RWPE2 (cell line): ENCODE measurements at regions not wholly inside any gene's neighbourhood (a gene's known extent, or its start where the extent isn't known, plus 50 kb on each side); places are given as distances from the start of the nearest gene placed in this dataset.

Experiments
- ATAC-seq: fragments of 200-7000 bp; cut with Tn5 transposase; 3 replicates; pipeline ENCODE4 v1.9.1; 2021; ENCODE audit warnings: low read depth
- DNase-seq: peaks from one replicate; pipeline ENCODE4 v3.0.0-alpha.2; 2020; ENCODE audit warnings: low spot score
- H3K27ac ChIP-seq: fragments of 450-650 bp; 2 replicates; pipeline ENCODE4 v1.5.1; 2017; ENCODE audit warnings: mild to moderate bottlenecking; ENCODE audit not compliant: poor library complexity, severe bottlenecking
- H3K27me3 ChIP-seq: fragments of 250-450 bp; sonication (Bioruptor Pico); 2 replicates; pipeline ENCODE4 v1.5.1; 2021; ENCODE audit warnings: mild to moderate bottlenecking, moderate library complexity; ENCODE audit not compliant: insufficient read depth, poor library complexity, severe bottlenecking
- H3K36me3 ChIP-seq: fragments of 250-450 bp; sonication (Bioruptor Pico); 2 replicates; pipeline ENCODE4 v1.5.1; 2020; ENCODE audit warnings: low read depth, mild to moderate bottlenecking, moderate library complexity
- H3K4me1 ChIP-seq: fragments of 250-450 bp; sonication (Bioruptor Pico); 2 replicates; pipeline ENCODE4 v1.5.1; 2021; ENCODE audit warnings: mild to moderate bottlenecking, moderate library complexity; ENCODE audit not compliant: insufficient read depth, poor library complexity, severe bottlenecking
- H3K4me3 ChIP-seq: fragments of 250-450 bp; sonication (Bioruptor Pico); 2 replicates; pipeline ENCODE4 v1.5.1; 2021; ENCODE audit warnings: mild to moderate bottlenecking, moderate library complexity; ENCODE audit not compliant: severe bottlenecking
- H3K9me3 ChIP-seq: fragments of 250-450 bp; sonication (Bioruptor Pico); 2 replicates; pipeline ENCODE4 v1.5.1; 2021; ENCODE audit warnings: mild to moderate bottlenecking, moderate library complexity; ENCODE audit not compliant: severe bottlenecking
- CTCF ChIP-seq: fragments of 450-650 bp; IDR thresholded peaks from one replicate; pipeline ENCODE4 v1.5.1; 2017; ENCODE audit warnings: mild to moderate bottlenecking, moderate library complexity; ENCODE audit not compliant: poor library complexity, severe bottlenecking

- no peaks in the 10 kb centered on the region for H3K27me3 ChIP-seq
- DNase-seq (no peak), ATAC-seq (no peak)
- H3K4me1 ChIP-seq = no peaks in the 10 kb centered on the region
- no peak overlapping the region for H3K4me3 ChIP-seq
- H3K27ac ChIP-seq = no peak overlapping the region
- no peak for TF ChIP-seq CTCF
- H3K36me3 ChIP-seq = no peaks in the 10 kb centered on the region
- no peaks in the 10 kb centered on the region for H3K9me3 ChIP-seq
These were observed 57.6 kb downstream of the FOXD1 start for GRCh38 chr5:73390972-73391371.

GRCh38 chr5:73388740-73389139, 59.8 kb downstream of the FOXD1 start:
- Histone ChIP-seq H3K27ac (no peak overlapping the region), H3K9me3 (peaks cover 13% of the 10 kb centered on the region), H3K4me1 (no peaks in the 10 kb centered on the region), H3K27me3 (no peaks in the 10 kb centered on the region), H3K36me3 (no peaks in the 10 kb centered on the region), H3K4me3 (no peak overlapping the region)
- no peak for DNase-seq
- TF ChIP-seq CTCF = no peak
- ATAC-seq = no peak

- Histone ChIP-seq H3K36me3 (no peaks in the 10 kb centered on the region), H3K4me1 (no peaks in the 10 kb centered on the region), H3K4me3 (no peak overlapping the region), H3K27me3 (no peaks in the 10 kb centered on the region), H3K9me3 (peaks cover 15% of the 10 kb centered on the region), H3K27ac (no peak overlapping the region)
- ATAC-seq (0 out of 3 replicates have a peak, but pooled peaks have one; percentile 27), DNase-seq (no peak)
- no peak for TF ChIP-seq CTCF
These were observed 60.3 kb downstream of the FOXD1 start for GRCh38 chr5:73388306-73388684.

GRCh38 chr5:73387601-73388305, 60.8 kb downstream of the FOXD1 start:
- Histone ChIP-seq H3K27ac (no peak overlapping the region), H3K27me3 (no peaks in the 10 kb centered on the region), H3K9me3 (peaks cover 15% of the 10 kb centered on the region), H3K36me3 (no peaks in the 10 kb centered on the region), H3K4me3 (no peak overlapping the region), H3K4me1 (no peaks in the 10 kb centered on the region)
- no peak for DNase-seq
- no peak for TF ChIP-seq CTCF
- ATAC-seq = 0 out of 3 replicates have a peak, but pooled peaks have one; percentile 29

GRCh38 chr5:73387149-73387591, 61.4 kb downstream of the FOXD1 start:
- Histone ChIP-seq H3K36me3 (no peaks in the 10 kb centered on the region), H3K9me3 (peaks cover 15% of the 10 kb centered on the region), H3K4me1 (no peaks in the 10 kb centered on the region), H3K27ac (no peak overlapping the region), H3K27me3 (no peaks in the 10 kb centered on the region), H3K4me3 (no peak overlapping the region)
- no peak for ATAC-seq
- no peak for DNase-seq
- TF ChIP-seq CTCF = peak; percentile 27
